Hepatocyte (in vitro differentiated cells): ENCODE measurements at regions not wholly inside any gene's neighbourhood (a gene's known extent, or its start where the extent isn't known, plus 50 kb on each side); places are given as distances from the start of the nearest gene placed in this dataset.
"Not testable (repeated sequence)": the region's sequence is repeated elsewhere in the genome, so short reads cannot be mapped to it uniquely, and the experiment has no call there.

ENCODE experiments used
- DNase-seq: peaks from one replicate; pipeline ENCODE4 v3.0.0-alpha.2; 2016; ENCODE audit warnings: low spot score
- H2AFZ ChIP-seq: fragments of 200-600 bp; sonication (generic); 2 replicates; pipeline ENCODE4 v1.6.0; 2016; ENCODE audit warnings: antibody characterized with exemption, mild to moderate bottlenecking
- H3K27ac ChIP-seq: fragments of 200-600 bp; sonication (generic); 2 replicates; pipeline ENCODE4 v1.5.1; 2016; ENCODE audit warnings: mild to moderate bottlenecking
- H3K27me3 ChIP-seq: fragments of 200-600 bp; sonication (generic); 2 replicates; pipeline ENCODE4 v1.6.1; 2016
- H3K36me3 ChIP-seq: fragments of 200-600 bp; sonication (generic); replicated peaks from 2 replicates; pipeline ENCODE4 v1.5.1; 2016; ENCODE audit warnings: low read depth; ENCODE audit not compliant: insufficient read depth
- H3K4me1 ChIP-seq: fragments of 200-600 bp; sonication (generic); 2 replicates; pipeline ENCODE4 v1.5.1; 2016; ENCODE audit warnings: mild to moderate bottlenecking, moderate library complexity; ENCODE audit not compliant: insufficient read depth
- H3K4me2 ChIP-seq: fragments of 200-600 bp; sonication (generic); 2 replicates; pipeline ENCODE4 v1.6.0; 2016
- H3K4me3 ChIP-seq: fragments of 200-600 bp; sonication (generic); 2 replicates; pipeline ENCODE4 v1.5.1; 2016; ENCODE audit warnings: mild to moderate bottlenecking
- H3K79me2 ChIP-seq: fragments of 200-600 bp; sonication (generic); 2 replicates; pipeline ENCODE4 v1.6.0; 2017; ENCODE audit warnings: mild to moderate bottlenecking
- H3K9me2 ChIP-seq: fragments of 200-600 bp; sonication (generic); replicated peaks from 2 replicates; pipeline ENCODE4 v1.6.0; 2017; ENCODE audit warnings: mild to moderate bottlenecking; ENCODE audit not compliant: insufficient read depth
- H3K9me3 ChIP-seq: fragments of 200-600 bp; sonication (generic); 2 replicates; pipeline ENCODE4 v1.5.1; 2016; ENCODE audit warnings: low read depth, mild to moderate bottlenecking
- H4K20me1 ChIP-seq: fragments of 200-600 bp; sonication (generic); 2 replicates; pipeline ENCODE4 v1.6.0; 2016; ENCODE audit warnings: mild to moderate bottlenecking; ENCODE audit not compliant: insufficient read depth, poor library complexity, severe bottlenecking
- CTCF ChIP-seq: fragments of 200-600 bp; sonication (generic); IDR thresholded peaks from 2 replicates; pipeline ENCODE4 v1.5.1; 2016; ENCODE audit warnings: antibody characterized with exemption, mild to moderate bottlenecking; ENCODE audit not compliant: poor library complexity
- EZH2 ChIP-seq: fragments of 200-600 bp; sonication (generic); IDR thresholded peaks from 2 replicates; pipeline ENCODE4 v1.6.1; 2016; ENCODE audit warnings: antibody characterized with exemption, mild to moderate bottlenecking, borderline replicate concordance
- EZH2phosphoT487 ChIP-seq: fragments of 200-600 bp; sonication (generic); IDR thresholded peaks from one replicate; pipeline ENCODE4 v1.6.1; 2018; ENCODE audit warnings: antibody characterized with exemption, mild to moderate bottlenecking, low read depth, moderate library complexity; ENCODE audit not compliant: unreplicated experiment, severe bottlenecking
- WGBS: methylation state at CpG from one replicate; pipeline ENCODE4 v1.1.6; 2016; ENCODE audit warnings: low lambda C conversion rate; ENCODE audit errors: missing lambda C conversion rate; 5-methylcytosine and 5-hydroxymethylcytosine counted together

DNA sequence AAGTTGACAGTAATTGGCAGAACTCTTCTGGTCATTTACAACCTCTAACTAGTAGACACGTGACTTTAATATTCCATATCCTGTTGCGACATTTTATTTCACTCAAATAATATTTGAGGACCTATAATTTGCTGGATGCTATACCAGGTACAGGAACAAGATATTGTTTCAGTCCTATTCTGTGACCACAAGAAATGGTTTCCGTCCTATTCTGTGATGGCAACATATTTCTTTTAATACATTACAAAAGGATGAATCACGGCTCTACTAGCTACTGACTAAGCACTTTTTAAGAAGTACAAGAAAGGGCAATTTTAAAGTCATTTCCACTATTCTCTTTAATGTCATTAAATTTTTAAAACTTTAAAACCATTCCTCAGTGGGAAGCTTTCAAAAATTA lies 400.2 kb downstream of the CNTN3 start:
- no peak for DNase-seq
- Histone ChIP-seq H3K4me2 (no peak overlapping the region), H3K36me3 (no peaks in the 10 kb centered on the region), H3K27me3 (no peaks in the 10 kb centered on the region), H3K4me3 (no peak overlapping the region), H3K9me2 (no peaks in the 10 kb centered on the region), H3K27ac (no peak overlapping the region), H4K20me1 (no peaks in the 10 kb centered on the region), H2AFZ (no peak overlapping the region), H3K4me1 (no peaks in the 10 kb centered on the region), H3K79me2 (no peaks in the 10 kb centered on the region), H3K9me3 (no peaks in the 10 kb centered on the region)
- TF ChIP-seq EZH2 (no peak), EZH2phosphoT487 (no peak), CTCF (no peak)
- WGBS: 92% methylated on average over 4 of the region's 4 CpGs

DNA sequence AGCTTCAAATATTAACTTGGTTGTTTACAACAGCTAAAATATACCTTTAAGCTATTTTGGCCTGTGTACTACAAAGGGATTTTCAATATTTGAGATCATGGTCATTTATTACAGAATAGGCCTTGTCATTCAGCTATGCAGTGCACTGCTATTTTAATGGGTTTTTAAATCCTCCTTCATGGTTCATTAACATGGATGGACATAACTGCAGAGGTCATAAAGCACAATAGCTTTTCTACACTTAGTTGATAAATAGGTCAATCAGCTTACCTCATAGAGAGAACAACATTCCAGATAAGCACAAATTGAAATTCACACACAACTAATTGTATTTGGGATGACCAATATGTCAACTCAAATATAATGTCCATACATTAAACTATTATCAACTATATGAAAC lies 403.7 kb downstream of the CNTN3 start:
- H3K4me2 ChIP-seq: no peak overlapping the region
- H3K36me3 ChIP-seq: no peaks in the 10 kb centered on the region
- no peaks in the 10 kb centered on the region for H3K9me2 ChIP-seq
- no peak overlapping the region for H3K4me3 ChIP-seq
- H4K20me1 ChIP-seq: no peaks in the 10 kb centered on the region
- H3K4me1 ChIP-seq: no peaks in the 10 kb centered on the region
- H3K79me2 ChIP-seq: no peaks in the 10 kb centered on the region
- no peak overlapping the region for H3K27ac ChIP-seq
- no peaks in the 10 kb centered on the region for H3K27me3 ChIP-seq
- DNase-seq: no peak
- TF ChIP-seq EZH2phosphoT487: no peak
- TF ChIP-seq CTCF: no peak
- no peak overlapping the region for H2AFZ ChIP-seq
- H3K9me3 ChIP-seq: no peaks in the 10 kb centered on the region

DNA sequence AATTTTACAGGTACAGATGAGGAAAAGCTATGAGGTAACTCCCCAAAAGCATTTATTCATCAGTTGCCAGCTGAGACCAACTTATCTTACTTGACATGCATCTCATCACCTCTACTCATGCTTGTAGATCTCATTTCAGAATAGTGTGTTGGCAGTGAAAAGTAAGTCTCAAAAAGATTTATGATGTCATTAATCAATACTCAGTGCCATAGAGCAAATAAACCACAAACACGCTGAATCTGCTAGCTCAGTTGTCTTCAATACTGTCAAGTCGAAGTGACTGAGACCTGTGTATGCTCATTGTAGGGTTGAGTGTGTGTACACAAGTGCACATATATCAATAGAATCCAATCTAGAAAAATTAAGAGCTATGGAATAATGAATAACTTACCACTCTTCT lies 413.5 kb downstream of the CNTN3 start:
- Histone ChIP-seq H3K79me2 (no peaks in the 10 kb centered on the region), H3K27me3 (no peaks in the 10 kb centered on the region), H3K9me3 (no peaks in the 10 kb centered on the region), H3K9me2 (no peaks in the 10 kb centered on the region), H2AFZ (no peak overlapping the region), H3K36me3 (no peaks in the 10 kb centered on the region), H3K4me1 (no peaks in the 10 kb centered on the region), H3K4me2 (no peak overlapping the region), H3K27ac (no peak overlapping the region), H3K4me3 (no peak overlapping the region), H4K20me1 (no peaks in the 10 kb centered on the region)
- WGBS: 59% methylated on average over 2 of the region's 2 CpGs
- TF ChIP-seq EZH2 (no peak), CTCF (no peak), EZH2phosphoT487 (no peak)
- no peak for DNase-seq

- not testable (repeated sequence) for H3K36me3 ChIP-seq, H3K79me2 ChIP-seq, H4K20me1 ChIP-seq, H3K4me1 ChIP-seq, DNase-seq, H2AFZ ChIP-seq, H3K9me2 ChIP-seq, H3K4me2 ChIP-seq, H3K27ac ChIP-seq, H3K27me3 ChIP-seq, H3K4me3 ChIP-seq, H3K9me3 ChIP-seq
- WGBS: 77% methylated on average over 5 of the region's 5 CpGs
These were observed 435.8 kb downstream of the CNTN3 start for GRCh38 chr3:74178664-74179063.
